Frontal cortex (tissue), 3 donors: ENCODE measurements at regions not wholly inside any gene's neighbourhood (a gene's known extent, or its start where the extent isn't known, plus 50 kb on each side); places are given as distances from the start of the nearest gene placed in this dataset.
"Not testable (repeated sequence)": the region's sequence is repeated elsewhere in the genome, so short reads cannot be mapped to it uniquely, and the experiment has no call there.

ENCODE experiments used
- DNase-seq, 2 donors: peaks; one replicate each; pipeline ENCODE4 v3.0.0; 2012; ENCODE audit warnings: low spot score in 2 of 2
- FAIRE-seq: peaks from 2 replicates; lab custom pipeline; 2012; peaks lifted over from hg19 to GRCh38; lab: Jason Lieb, UNC
- donor health status: control.
- donor health status: control.
- donor health status: control.

DNA sequence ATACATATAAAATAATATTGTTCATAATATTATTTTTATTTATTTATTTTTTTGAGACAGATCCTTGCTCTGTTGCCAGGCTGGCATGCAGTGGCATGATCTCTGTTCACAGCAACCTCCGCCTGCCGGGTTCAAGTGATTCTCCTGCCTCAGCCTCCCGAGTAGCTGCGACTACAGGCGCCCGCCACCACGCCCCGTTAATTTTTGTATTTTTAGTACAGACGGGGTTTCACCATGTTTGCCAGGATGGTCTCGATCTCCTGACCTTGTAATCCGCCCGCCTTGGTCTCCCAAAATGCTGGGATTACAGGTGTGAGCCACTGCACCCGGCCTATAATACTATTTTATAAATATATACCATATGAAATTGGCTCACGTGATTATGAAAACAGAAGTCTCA lies 832.4 kb upstream of the TPTE start:
- not testable (repeated sequence) for FAIRE-seq

DNA sequence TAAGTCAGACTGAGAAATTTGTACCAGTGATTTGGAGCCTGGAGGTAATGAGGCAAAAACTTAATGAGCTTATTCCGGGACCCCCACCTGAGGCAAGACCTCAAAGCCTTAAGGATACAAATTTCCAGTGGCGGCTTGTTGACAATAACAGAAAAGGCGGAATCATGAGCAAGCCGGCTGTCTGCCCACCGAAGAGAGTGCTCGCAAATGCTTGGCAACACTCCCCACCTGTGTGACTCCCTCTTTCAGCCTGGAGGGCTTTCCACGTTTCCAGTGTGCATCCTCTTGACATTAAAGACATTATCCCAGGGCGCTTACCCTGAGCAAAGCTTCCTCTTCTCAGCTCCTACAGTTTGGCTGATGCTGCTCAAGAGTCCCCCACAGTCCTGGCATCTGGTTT lies 830.4 kb upstream of the TPTE start:
- not testable (repeated sequence) for DNase-seq, FAIRE-seq

More for the DNA sequence above, 832.4 kb upstream of the TPTE start:
- DNase-seq = not testable (repeated sequence)

DNA sequence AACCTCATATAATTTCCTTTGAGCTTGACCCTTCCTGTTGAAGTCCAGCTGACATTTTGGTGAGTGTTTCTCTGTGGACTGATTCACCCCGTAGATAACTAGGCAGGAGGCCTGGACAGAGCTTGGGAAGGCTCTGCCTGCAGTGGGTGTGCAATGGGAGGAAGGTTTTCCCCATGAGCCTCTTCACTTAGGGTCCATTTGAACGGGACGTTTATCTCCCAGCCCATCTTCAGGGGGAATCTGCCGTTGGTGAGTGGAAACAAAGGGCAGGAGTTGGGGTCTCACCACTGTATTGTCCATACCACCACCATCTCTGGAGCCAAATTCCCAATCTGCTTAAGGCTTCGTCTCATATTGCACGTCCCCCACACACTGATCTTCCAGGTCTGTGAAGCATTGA lies 825.6 kb upstream of the TPTE start:
- not testable (repeated sequence) for FAIRE-seq, DNase-seq

DNA sequence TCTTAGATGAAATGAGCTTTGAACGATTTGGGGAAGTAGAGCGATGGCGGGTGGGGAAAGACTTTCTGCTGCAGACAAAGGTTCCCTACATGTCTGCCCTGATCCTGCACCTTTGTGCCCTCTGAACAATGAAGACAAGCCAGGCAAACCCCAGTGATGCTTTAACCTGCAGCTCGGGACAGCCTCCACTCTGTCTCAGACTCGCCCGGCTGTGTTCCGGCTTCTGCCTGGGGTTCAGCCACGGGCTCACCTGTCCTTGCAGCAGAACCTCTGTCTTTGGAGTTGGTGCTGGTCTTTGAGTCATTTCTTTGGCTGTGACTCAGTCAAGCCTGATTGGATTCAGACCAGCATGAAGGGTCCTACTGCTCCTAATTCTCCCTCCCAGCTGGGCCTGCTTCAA lies 823.6 kb upstream of the TPTE start:
- not testable (repeated sequence) for FAIRE-seq

DNA sequence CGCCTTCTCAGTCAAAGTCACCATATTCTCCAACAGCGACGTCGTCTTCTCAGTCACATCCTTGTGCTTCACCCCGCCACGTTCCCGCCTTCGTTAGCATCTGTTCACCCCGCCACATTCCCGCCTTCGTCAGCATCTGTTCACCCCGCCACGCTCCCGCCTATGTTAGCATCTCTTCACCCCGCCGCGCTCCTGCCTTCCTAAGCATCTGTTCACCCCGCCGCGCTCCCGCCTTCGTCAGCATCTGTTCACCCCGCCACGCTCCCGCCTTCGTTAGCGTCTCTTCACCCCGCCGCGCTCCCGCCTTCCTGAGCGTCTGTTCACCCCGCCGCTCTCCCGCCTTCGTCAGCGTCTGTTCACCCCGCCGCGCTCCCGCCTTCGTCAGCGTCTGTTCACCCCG lies 816.4 kb upstream of the TPTE start:
- FAIRE-seq, DNase-seq: not testable (repeated sequence)

More for the DNA sequence above, 823.6 kb upstream of the TPTE start:
- DNase-seq = not testable (repeated sequence)

DNA sequence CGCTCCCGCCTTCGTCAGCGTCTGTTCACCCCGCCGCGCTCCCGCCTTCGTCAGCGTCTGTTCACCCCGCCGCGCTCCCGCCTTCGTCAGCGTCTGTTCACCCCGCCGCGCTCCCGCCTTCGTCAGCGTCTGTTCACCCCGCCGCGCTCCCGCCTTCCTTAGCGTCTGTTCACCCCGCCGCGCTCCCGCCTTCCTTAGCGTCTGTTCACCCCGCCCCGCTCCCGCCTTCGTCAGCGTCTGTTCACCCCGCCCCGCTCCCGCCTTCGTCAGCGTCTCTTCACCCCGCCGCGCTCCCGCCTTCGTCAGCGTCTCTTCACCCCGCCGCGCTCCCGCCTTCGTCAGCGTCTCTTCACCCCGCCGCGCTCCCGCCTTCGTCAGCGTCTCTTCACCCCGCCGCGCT lies 815.9 kb upstream of the TPTE start:
- not testable (repeated sequence) for DNase-seq, FAIRE-seq

DNA sequence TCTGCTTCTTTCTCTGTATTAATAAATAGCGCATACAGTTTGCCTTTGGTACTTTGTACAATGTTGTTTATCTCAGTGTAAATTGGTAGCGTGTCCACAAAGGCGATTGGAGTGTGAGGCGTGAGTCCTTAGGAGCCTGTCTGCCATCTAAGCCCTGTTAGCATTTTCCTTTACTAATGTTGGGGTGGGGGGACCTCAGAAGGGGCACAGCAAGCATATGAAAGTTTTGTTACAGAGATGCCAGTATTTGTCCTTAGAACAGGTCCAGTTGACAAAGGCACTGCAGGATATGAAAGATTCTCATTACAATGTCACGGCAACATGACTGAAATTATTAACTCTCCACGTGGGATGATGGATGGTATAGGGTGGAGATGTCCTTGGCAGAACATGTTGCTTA lies 796.8 kb upstream of the TPTE start:
- DNase-seq, FAIRE-seq: not testable (repeated sequence)

DNA sequence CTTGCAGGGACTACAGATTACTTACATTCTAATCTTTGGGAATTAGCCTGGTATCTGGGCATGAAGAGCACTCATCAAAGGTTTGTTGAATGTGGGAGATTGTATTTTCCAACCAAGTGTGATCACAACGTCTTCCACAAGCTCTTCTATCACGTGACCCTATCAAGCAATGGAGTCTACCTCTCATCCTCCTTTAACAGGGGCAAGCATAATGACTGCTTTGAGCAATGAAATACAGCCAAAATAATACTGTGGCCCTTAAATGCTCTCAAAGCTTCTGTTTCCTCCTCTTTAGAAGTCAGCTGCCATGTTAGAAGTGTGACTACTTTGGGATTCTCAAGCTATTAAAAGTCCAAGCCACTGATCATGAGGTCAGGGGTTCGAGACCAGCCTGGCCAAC lies 794.2 kb upstream of the TPTE start:
- DNase-seq, FAIRE-seq: not testable (repeated sequence)

DNA sequence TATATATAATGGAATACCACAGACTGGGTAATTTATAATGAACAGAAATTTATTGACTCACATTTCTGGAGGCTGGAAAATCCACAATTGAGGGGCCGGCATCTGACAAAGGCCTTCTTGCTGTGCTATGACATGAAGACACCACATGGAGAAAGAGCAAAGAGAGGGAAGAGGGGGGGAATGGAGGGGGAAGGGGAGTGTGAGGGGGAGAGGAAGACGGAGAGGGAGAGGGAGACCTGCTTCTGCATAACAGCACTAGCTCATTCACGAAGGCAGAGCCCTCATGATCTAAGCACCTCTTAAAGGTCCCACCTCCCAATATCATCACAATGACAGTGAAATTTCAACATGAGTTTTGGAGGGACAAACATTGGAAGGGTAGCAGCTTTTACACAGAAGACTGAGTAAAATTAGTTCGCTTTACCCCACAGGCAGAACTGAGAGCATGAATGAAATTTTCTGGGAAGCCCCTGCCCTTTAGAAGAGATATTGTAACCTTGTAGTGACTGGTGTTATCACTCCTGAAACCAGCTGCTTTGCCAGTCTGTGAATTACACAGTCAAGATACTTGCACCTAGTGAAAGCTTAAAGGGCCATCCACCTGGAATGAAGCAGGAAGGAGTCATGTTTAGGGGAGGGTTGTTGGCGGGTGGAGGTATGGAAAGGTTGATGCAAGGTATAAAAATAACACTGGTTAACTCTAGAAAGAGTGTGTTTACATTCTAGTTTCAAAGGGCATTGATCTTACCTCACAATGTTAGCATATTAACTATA lies 793.0 kb upstream of the TPTE start:
- not testable (repeated sequence) for FAIRE-seq, DNase-seq

DNA sequence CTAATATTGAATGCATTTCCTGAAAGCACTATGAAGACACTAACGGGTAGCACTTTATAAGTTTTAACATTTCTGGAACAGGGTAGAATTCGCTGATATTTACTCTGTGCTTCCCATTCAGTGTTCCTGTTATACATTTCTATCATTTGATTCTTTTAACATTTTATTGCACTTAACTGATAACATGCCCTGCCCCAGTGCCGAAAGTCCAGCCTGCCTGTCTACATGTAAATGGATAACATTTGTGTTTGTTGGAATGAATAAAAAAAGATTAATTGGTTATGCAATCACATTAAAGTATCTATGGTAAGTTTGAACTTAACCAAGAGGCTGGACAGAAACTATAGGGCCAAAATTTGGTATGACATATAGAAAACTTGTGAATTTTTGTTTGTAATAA lies 790.5 kb upstream of the TPTE start:
- no peak for FAIRE-seq
- DNase-seq = no peak

DNA sequence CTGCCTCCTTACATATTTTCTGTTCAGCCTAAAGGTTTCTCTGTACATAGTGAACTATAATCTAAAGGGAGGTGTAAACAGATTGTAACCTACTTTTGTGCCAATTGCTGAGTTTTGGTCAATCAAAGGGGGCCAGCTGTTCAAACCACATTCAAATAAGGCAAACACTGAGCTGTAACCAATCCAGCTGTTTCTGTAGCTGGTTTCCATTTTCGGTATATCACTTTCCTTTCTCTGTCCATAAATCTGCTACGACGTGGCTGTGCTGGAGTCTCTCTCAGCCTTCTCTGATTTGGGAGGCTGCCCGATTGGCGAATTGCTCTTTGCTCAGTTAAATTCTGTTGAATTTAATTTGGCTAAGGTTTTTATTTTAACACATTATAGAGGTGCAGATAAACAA lies 790.1 kb upstream of the TPTE start:
- FAIRE-seq, DNase-seq: not testable (repeated sequence)

DNA sequence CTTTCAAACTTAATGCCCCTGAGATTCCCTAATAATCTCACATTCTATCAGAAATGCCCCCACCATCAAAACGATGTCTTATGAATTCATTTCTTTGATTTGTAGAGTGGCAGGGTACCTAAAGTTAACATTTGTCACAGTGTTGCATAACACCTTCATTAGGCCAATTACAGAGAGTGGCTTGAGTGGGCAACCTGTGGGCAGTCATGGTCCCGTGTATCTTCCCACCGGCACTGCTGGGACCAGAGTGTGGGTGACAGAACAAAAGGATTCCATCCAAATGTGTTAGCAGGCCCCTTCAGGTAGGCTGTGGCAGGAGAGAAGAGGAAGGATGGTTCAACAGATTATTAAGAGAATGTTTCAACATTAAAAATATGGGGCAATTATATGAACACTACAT lies 788.8 kb upstream of the TPTE start:
- DNase-seq, FAIRE-seq: not testable (repeated sequence)

DNA sequence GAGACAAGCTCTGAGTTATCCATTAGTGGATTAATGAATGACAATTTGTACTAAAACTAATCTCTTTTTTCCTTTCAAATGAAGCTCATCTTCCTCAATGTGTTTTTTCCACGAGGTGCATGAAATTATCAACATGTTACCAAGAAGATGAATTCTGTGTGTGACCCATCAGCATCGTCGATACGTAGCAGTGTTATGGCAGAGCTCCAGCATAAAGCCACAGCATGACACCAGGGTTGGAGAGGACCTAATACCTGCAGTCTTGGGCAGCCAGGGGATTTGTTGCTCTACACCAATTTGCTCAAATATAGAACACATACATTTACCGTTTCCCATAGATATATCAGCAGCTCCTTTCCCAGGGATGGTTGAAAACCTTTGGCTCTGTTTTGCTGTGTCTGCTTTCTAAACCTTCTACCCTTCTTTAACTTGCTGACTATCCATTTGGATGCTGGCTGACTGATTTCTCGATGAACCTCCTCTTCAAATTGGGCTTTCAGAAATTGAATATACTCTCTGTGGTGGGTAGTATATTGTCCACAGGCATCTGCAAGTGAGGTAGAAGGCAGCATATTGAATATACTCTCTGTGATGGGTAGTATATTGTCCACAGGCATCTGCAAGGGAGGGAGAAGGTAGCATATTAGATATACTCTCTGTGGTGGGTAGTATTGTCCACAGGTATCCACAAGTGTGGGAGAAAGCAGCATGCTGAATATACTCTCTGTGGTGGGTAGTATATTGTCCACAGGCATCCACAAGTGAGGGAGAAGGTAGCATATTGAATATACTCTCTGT lies 787.4 kb upstream of the TPTE start:
- not testable (repeated sequence) for DNase-seq, FAIRE-seq

DNA sequence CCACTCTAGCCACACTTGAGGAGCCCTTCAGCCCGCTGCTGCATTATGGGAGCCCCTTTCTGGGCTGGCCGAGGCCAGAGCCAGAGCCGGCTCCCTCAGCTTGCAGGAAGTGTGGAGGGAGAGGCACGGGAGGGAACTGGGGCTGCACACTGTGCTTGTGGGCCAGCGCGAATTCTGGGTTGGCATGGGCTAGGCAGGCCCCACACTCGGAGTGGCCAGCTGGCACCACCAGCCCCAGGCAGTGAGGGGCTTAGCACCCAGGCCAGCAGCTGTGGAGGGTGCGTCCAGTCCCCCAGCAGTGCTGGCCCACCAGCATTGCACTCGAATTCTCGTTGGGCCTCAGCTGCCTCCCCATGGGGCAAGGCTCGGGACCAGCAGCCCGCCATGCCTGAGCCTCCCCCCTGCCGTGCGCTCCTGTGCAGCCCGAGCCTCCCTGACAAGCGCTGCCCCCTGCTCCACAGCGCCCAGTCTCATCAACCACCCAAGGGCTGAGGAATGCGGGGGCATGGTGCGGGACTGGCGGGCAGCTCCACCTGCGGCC lies 785.9 kb upstream of the TPTE start:
- FAIRE-seq (no peak), DNase-seq (no peak)

DNA sequence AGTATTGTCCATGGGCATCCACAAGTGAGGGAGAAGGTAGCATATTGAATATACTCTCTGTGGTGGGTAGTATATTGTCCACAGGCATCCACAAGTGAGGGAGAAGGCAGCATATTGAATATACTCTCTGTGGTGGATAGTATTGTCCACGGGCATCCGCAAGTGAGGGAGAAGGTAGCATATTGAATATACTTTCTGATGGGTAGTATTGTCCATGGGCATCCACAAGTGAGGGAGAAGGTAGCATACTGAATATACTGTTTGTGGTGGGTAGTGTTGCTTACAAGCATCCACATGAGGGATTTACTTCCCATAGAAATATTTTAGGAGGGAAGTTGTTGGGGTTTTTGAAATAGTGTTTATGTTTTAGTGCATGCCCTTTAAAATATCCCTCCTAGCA lies 784.1 kb upstream of the TPTE start:
- not testable (repeated sequence) for FAIRE-seq, DNase-seq

DNA sequence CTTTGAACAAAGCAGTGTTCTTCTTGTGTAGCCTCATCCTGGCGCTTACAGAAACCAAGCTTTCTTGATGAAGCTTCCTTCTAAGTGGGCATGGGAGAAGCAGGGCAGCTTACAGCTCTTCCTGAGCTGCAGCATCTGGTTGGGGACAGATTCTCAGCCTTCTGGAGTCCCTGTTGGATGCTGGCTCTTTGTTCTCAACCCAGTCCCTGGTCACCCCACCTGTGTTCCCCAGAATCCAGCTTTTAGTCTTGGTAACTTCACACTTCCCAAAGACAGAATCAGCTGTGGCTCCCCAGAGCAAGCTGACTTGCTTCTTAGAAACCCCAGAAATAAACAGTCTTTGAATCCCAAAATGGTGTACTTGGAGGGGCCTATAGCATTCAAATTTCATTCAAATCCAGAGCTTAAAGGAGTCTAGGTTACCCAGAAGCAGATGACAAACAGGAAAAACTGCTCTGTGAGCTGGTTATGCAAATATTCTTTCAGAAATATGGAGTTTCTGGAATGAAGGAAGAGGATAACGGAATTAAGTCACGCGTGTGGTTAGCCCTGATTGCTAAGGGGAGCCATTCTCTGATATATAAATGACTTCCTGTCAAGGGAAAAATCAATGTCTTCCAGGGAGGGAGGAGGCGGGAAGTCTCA lies 783.4 kb upstream of the TPTE start:
- not testable (repeated sequence) for DNase-seq, FAIRE-seq

DNA sequence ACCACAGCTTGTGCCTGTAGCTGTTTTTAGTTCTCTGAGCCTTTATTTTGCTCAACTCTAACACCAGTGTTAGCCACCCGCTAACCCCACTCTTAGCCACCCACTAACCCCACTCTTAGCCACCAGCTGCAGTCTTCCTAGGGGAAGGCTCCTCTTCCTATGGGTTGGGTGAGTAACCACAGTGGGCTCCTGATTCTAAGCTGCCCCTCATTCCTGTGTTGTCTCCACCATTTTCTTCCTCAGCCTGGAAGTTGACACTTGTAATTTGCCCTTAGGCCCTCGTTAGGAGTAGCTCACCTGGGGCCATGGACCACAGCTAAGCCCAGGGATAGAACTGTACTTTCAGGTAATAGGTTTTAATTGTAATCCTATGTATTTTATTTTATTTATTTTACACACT lies 782.9 kb upstream of the TPTE start:
- no peak for DNase-seq
- no peak for FAIRE-seq

DNA sequence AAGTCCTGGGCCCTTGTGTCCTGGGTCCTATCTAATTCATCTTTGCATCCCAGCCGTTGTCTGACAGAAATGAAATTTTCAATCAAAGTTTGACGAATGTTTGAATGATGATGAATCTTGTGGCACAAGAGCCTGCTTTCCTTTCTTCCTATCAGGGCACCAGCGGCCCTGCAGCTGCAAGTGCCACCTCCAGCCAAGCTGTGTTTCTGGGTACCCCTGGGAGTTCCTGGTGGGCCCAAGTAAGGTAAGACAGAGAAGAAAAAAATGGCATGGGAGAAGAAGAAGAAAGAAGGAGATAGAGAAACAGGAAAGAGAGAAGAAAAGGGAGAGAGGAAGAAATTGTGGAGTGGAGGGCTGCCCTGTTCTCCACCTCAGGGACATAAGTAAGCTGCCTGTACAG lies 782.1 kb upstream of the TPTE start:
- DNase-seq (no peak), FAIRE-seq (no peak)

DNA sequence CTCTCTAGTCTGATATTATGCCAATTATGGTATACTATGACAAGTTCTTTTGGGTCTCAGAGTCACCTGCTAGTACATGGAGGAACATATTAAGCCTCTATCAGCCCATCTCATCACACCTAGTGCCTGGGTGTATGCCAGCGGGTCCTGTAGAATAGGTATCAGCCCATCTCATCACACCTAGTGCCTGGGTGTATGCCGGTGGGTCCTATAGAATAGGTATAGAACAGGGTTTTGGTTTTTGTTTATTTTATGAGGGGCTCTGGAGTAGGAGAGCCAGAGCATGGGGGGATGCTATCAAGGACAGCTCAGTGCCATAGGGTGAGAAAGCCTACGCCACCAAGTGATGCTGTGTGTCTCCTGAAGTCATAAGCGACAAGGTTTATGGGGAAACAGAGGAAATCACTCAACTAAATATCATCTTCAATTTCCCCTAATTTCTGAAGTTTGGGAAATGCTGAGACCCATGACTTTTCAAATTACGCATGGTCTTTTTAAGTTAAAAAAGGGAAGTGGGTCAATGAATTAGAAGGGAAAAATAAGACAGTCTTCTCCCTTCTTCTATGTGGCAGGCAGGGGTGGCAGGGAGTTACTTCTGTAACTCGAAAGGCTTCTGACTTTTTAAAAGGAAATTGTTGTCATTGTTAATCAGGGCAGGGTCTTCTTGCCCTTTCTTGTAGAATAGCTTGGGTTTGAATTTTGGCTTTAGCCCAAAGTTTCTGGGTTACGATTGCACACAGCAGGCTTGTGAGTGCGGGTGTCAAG lies 781.0 kb upstream of the TPTE start:
- not testable (repeated sequence) for FAIRE-seq, DNase-seq
